ACC112 (cell line): ENCODE measurements at regions not wholly inside any gene's neighbourhood (a gene's known extent, or its start where the extent isn't known, plus 50 kb on each side); places are given as distances from the start of the nearest gene placed in this dataset.

Experiments used
- H2AFZ ChIP-seq: fragments of 200-600 bp; sonication (generic); one replicate; pipeline ENCODE4 v1.6.0; 2017; ENCODE audit warnings: antibody characterized with exemption, low read length; ENCODE audit not compliant: unreplicated experiment
- H3K27ac ChIP-seq: fragments of 200-600 bp; sonication (generic); 2 replicates; pipeline ENCODE4 v1.5.1; 2014; ENCODE audit warnings: low read depth, mild to moderate bottlenecking, antibody characterized with exemption, low read length, moderate library complexity
- H3K27me3 ChIP-seq: fragments of 200-600 bp; sonication (generic); 2 replicates; pipeline ENCODE4 v1.6.1; 2014; ENCODE audit warnings: mild to moderate bottlenecking, antibody characterized with exemption, low read length, moderate library complexity, mixed read lengths; ENCODE audit not compliant: insufficient read depth
- H3K36me3 ChIP-seq: fragments of 200-600 bp; sonication (generic); 2 replicates; pipeline ENCODE4 v1.6.1; 2016; ENCODE audit warnings: mild to moderate bottlenecking, antibody characterized with exemption, low read length, moderate library complexity, mixed read lengths; ENCODE audit not compliant: insufficient read depth
- H3K4me1 ChIP-seq: fragments of 200-600 bp; sonication (generic); one replicate; pipeline ENCODE4 v1.6.1; 2016; ENCODE audit warnings: low read length, mixed read lengths; ENCODE audit not compliant: insufficient read depth, unreplicated experiment, control insufficient read depth
- H3K4me3 ChIP-seq: fragments of 200-600 bp; sonication (generic); 2 replicates; pipeline ENCODE4 v1.5.1; 2014; ENCODE audit warnings: mild to moderate bottlenecking, low read depth, low read length
- H3K79me2 ChIP-seq: fragments of 200-600 bp; sonication (generic); one replicate; pipeline ENCODE4 v1.6.0; 2016; ENCODE audit warnings: low read length; ENCODE audit not compliant: control insufficient read depth, unreplicated experiment, insufficient read depth

- no peaks in the 10 kb centered on the region for H3K4me1 ChIP-seq
- H3K79me2 ChIP-seq = no peaks in the 10 kb centered on the region
- no peak overlapping the region for H3K4me3 ChIP-seq
- H3K27me3 ChIP-seq = no peaks in the 10 kb centered on the region
- H2AFZ ChIP-seq = no peak overlapping the region
- no peak overlapping the region for H3K27ac ChIP-seq
- H3K36me3 ChIP-seq = no peaks in the 10 kb centered on the region
These were observed 125.5 kb upstream of the FBXL4 start for GRCh38 chr6:99073223-99073622.

DNA sequence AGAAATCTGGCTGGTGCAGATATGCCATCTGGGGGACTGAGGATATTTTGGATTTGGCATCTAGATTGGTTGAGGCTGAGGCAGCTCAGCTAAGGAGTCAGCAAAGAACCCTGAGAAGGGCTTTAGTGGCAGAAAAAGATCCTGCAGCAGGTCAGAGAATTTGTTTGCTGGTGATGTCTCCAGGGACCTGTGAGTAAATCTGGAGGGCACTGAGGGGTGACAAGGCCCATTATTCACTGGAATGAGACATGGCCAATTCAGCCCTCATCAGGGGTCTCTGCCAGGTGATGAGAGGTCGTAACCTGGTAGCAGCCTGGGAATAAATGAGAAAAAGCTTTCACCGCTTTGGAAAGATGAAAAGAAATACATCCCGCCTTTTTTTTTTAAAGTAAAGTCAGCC is 118.3 kb upstream of the FBXL4 start:
- H3K36me3 ChIP-seq = no peaks in the 10 kb centered on the region
- 0 out of 2 replicates have a peak, but pooled peaks cover 8% of the 10 kb centered on the region for H3K27me3 ChIP-seq
- H3K27ac ChIP-seq = no peak overlapping the region
- H3K4me1 ChIP-seq = no peaks in the 10 kb centered on the region
- no peak overlapping the region for H2AFZ ChIP-seq
- no peak overlapping the region for H3K4me3 ChIP-seq
- H3K79me2 ChIP-seq = no peaks in the 10 kb centered on the region

- no peaks in the 10 kb centered on the region for H3K79me2 ChIP-seq
- no peaks in the 10 kb centered on the region for H3K36me3 ChIP-seq
- H3K4me3 ChIP-seq = no peak overlapping the region
- H3K27ac ChIP-seq = no peak overlapping the region
- H3K4me1 ChIP-seq = no peaks in the 10 kb centered on the region
- H3K27me3 ChIP-seq = 0 out of 2 replicates have a peak, but pooled peaks cover 8% of the 10 kb centered on the region
- H2AFZ ChIP-seq = no peak overlapping the region
These were observed 117.1 kb upstream of the FBXL4 start for GRCh38 chr6:99064834-99065233.

DNA sequence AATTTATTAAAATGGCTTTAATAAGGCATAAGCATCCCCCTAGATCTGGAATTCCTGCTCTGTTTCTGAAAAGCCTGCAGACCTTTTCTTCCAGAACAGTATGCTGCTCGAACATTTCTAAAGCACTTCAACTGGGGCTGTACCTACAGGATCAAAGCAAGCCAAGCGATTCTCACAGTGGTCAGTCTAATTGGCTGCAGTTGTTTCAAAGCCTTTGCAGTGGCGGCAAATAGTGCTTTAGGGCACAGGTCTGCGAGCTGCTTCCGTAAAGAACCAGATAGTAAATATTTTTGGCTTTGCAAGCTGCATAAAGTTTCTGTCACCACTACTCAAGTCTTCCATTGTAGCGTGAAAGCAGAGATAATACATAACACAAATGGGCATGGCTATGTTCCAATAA is 88.9 kb upstream of the FBXL4 start:
- no peaks in the 10 kb centered on the region for H3K4me1 ChIP-seq
- no peaks in the 10 kb centered on the region for H3K79me2 ChIP-seq
- H3K4me3 ChIP-seq = no peak overlapping the region
- peaks cover 13% of the 10 kb centered on the region for H3K27me3 ChIP-seq
- H3K36me3 ChIP-seq = no peaks in the 10 kb centered on the region
- no peak overlapping the region for H3K27ac ChIP-seq
- H2AFZ ChIP-seq = no peak overlapping the region

GRCh38 chr6:99032396-99032795 is 84.7 kb upstream of the FBXL4 start:
- H3K36me3 ChIP-seq = no peaks in the 10 kb centered on the region
- H3K27me3 ChIP-seq = peaks cover 13% of the 10 kb centered on the region
- H3K27ac ChIP-seq = no peak overlapping the region
- no peak overlapping the region for H2AFZ ChIP-seq
- H3K4me3 ChIP-seq = no peak overlapping the region
- no peaks in the 10 kb centered on the region for H3K4me1 ChIP-seq
- H3K79me2 ChIP-seq = no peaks in the 10 kb centered on the region

- Histone ChIP-seq H3K79me2 (no peaks in the 10 kb centered on the region), H3K4me3 (no peak overlapping the region), H2AFZ (no peak overlapping the region), H3K36me3 (no peaks in the 10 kb centered on the region), H3K27me3 (peaks cover 12% of the 10 kb centered on the region), H3K4me1 (no peaks in the 10 kb centered on the region), H3K27ac (no peak overlapping the region)
These were observed 84.2 kb upstream of the FBXL4 start for GRCh38 chr6:99031957-99032356.

DNA sequence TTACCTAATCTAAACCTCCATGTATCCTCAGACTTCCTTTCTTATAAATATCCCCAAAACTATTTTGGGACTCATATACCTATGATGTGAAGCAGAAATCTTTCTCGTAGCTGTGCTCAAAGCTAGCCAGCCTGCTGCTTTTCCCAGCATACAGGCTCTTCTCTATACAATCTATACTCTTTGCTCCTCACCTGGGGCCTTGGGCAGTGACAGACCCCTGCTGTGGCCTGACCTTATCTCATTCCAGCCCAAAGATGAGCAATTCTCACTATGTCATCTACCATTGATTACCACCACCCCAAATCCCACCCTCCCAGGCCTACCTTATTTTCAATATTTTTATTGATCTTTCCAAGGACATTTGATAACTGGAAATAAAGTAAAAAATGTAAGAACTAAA is 83.2 kb upstream of the FBXL4 start:
- H3K27me3 ChIP-seq = peaks cover 2% of the 10 kb centered on the region
- H3K4me3 ChIP-seq = no peak overlapping the region
- H3K36me3 ChIP-seq = no peaks in the 10 kb centered on the region
- H2AFZ ChIP-seq = no peak overlapping the region
- H3K4me1 ChIP-seq = no peaks in the 10 kb centered on the region
- H3K79me2 ChIP-seq = no peaks in the 10 kb centered on the region
- H3K27ac ChIP-seq = no peak overlapping the region

- Histone ChIP-seq H3K79me2 (no peaks in the 10 kb centered on the region), H2AFZ (no peak overlapping the region), H3K4me3 (no peak overlapping the region), H3K4me1 (no peaks in the 10 kb centered on the region), H3K27ac (no peak overlapping the region), H3K36me3 (no peaks in the 10 kb centered on the region), H3K27me3 (no peaks in the 10 kb centered on the region)
These were observed 78.4 kb upstream of the FBXL4 start for GRCh38 chr6:99026135-99026534.

DNA sequence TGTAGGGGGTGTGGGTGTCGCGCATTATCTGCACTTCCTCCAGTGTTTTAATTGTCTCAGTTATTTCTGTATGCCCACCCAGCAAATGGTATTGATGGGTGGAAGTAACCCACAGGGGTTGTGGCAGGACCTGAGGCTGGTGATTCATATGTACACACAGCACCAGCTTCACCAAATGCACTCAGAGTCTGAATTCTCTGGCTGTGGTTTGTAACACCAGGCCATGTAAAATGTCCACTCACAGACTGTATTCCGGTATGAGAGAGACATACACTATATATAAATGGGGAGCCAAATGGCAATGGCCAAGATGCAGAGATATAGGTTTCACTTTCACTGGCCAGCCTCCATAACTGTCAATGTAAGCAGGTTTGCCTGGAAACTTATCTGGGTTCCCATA is 76.3 kb upstream of the FBXL4 start:
- Histone ChIP-seq H3K27me3 (no peaks in the 10 kb centered on the region), H3K4me3 (no peak overlapping the region), H3K27ac (no peak overlapping the region), H2AFZ (no peak overlapping the region), H3K36me3 (no peaks in the 10 kb centered on the region), H3K79me2 (no peaks in the 10 kb centered on the region), H3K4me1 (no peaks in the 10 kb centered on the region)

DNA sequence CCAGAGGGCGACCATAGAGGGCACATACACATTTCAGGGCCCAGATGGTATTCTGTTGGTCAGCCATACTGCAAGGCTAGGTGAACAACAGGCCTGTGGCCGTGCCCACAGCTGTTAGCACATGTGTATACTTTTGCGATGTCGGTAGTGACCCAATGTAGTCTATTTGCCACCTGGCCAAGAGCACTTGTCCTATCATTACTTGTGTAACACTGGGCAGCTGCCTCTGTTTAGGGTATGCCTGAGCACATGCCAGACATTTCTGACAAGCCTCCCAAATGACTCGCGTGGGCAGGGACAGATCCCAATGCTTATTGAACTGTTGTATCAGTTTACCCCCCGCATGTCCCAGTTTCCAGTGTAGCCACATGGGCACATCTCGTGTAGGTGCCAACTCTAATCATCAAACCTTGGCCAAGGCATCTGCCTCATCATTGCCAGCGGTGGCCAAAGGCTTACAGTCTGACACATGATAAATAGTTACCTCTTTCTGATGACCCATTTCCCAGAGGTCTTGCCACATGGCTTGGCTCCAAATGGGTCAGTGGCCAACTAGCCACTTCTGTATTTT is 74.4 kb upstream of the FBXL4 start:
- H3K27me3 ChIP-seq = no peaks in the 10 kb centered on the region
- H3K27ac ChIP-seq = no peak overlapping the region
- H2AFZ ChIP-seq = no peak overlapping the region
- no peak overlapping the region for H3K4me3 ChIP-seq
- no peaks in the 10 kb centered on the region for H3K79me2 ChIP-seq
- H3K36me3 ChIP-seq = no peaks in the 10 kb centered on the region
- no peaks in the 10 kb centered on the region for H3K4me1 ChIP-seq

DNA sequence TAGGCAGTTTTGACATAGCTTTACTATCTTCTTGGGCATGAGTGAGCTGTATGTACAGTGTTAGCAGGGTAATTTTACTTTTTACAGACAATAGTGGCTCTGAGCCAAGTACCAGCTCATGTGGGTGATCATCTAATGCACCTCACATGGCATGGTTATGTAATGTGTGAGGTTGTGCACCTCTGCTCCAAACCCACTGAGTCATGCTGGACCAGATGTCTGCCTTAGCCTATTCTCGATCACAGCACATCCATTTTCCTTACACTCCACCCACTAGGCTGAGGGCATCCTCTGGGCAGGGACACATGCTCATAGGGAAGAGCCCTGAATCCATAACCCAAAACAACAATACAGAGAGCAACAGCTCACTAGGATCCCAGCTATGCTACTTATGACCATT is 71.6 kb upstream of the FBXL4 start:
- Histone ChIP-seq H3K27me3 (no peaks in the 10 kb centered on the region), H2AFZ (no peak overlapping the region), H3K79me2 (no peaks in the 10 kb centered on the region), H3K27ac (no peak overlapping the region), H3K36me3 (no peaks in the 10 kb centered on the region), H3K4me3 (no peak overlapping the region), H3K4me1 (no peaks in the 10 kb centered on the region)
